Gastrocnemius medialis (tissue), 4 donors: ENCODE measurements at regions not wholly inside any gene's neighbourhood (a gene's known extent, or its start where the extent isn't known, plus 50 kb on each side); places are given as distances from the start of the nearest gene placed in this dataset.
A peak's percentile ranks its signal among the peaks of the same experiment; 100 is the strongest.

Experiments used
- ATAC-seq, 2 donors: fragments of 150-250 bp; one replicate each; pipeline ENCODE4 v1.9.1; 2016
- DNase-seq, 2 donors: peaks; one replicate each; pipeline ENCODE4 v3.0.0-alpha.2; 2019
- H3K27ac ChIP-seq, 4 donors: fragments of 200-600 bp; sonication (generic); 1 replicate in 1 of 4; 2 replicates in 3 of 4; pipeline ENCODE4 v1.5.1; 2016 to 2018; ENCODE audit warnings: mild to moderate bottlenecking in 2 of 4, moderate library complexity in 1 of 4
- H3K27me3 ChIP-seq, 3 donors: fragments of 200-600 bp; sonication (generic) in 2 of 3; 1 replicate in 1 of 3; 2 replicates in 2 of 3; pipeline versions ENCODE4 v1.5.1 to v1.6.0; 2016 to 2019; ENCODE audit warnings: mild to moderate bottlenecking in 1 of 3, moderate library complexity in 1 of 3
- H3K36me3 ChIP-seq, 2 donors: fragments of 200-600 bp; sonication (generic) in 1 of 2; one replicate each; pipeline ENCODE4 v1.5.1; 2017 to 2018
- H3K4me1 ChIP-seq, 2 donors: fragments of 200-600 bp; sonication (generic) in 1 of 2; one replicate each; pipeline ENCODE4 v1.5.1; 2016 to 2017; ENCODE audit warnings: mild to moderate bottlenecking in 2 of 2
- H3K4me3 ChIP-seq, 4 donors: fragments of 200-600 bp; sonication (generic) in 3 of 4; 1 replicate in 1 of 4; 2 replicates in 3 of 4; pipeline ENCODE4 v1.5.1; 2016 to 2019; ENCODE audit warnings: mild to moderate bottlenecking in 2 of 4
- H3K9me3 ChIP-seq, 3 donors: fragments of 200-600 bp; sonication (generic) in 2 of 3; 1 replicate in 1 of 3; 2 replicates in 2 of 3; pipeline ENCODE4 v1.5.1; 2016 to 2019
- CTCF ChIP-seq, 5 experiments: fragments of 450-650 bp in 3 of 5; fragments of 200-600 bp in 2 of 5; sonication (generic) in 2 of 5; IDR thresholded peaks in 4 of 5; conservative IDR thresholded peaks in 1 of 5; 1 replicate in 4 of 5; 2 replicates in 1 of 5; pipeline ENCODE4 v1.5.1; 2016 to 2019; ENCODE audit warnings: antibody characterized with exemption in 5 of 5, mild to moderate bottlenecking in 3 of 5, moderate library complexity in 3 of 5
- POLR2A ChIP-seq, 2 donors: fragments of 450-650 bp; IDR thresholded peaks; one replicate each; pipeline ENCODE4 v1.6.1; 2017; ENCODE audit warnings: antibody characterized with exemption in 2 of 2, mild to moderate bottlenecking in 2 of 2, moderate library complexity in 2 of 2
- in situ Hi-C, 4 donors: fragments of 200-750 bp; cut with MboI; loops; one replicate each; pipeline versions ENCODE4 v1.15.0 to v1.8.0; 2017; ENCODE audit warnings: low sequenced_read_pairs in 4 of 4
- intact Hi-C: fragments of 100-400 bp; cut with DNase I; formaldehyde crosslinking; loops from one replicate; pipeline ENCODE4 v1.15.1; 2023; ENCODE audit warnings: low total_unique reads

DNA sequence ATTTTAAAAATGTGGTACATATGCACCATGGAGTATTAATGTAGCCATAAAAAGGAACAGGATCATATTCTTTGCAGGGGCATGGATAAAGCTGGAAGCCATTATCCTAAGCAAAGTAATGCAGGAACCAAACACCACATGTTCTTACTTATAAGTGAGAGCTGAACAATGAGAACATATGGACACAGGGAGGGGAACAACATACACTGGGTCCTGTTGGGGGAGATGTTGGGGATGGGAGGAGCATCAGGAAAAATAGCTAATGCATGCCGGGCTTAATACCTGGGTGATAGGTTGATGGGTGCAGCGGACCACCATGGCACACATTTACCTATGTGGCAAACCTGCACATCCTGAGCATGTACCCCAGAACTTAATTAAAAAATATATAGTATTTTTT lies 352.5 kb upstream of the KAZN start:
- TF ChIP-seq CTCF (IDR thresholded peaks at IDR 0.05 in 4 of 5, conservative IDR thresholded peaks at IDR 0.05 in 1 of 5) (no peak), POLR2A (IDR thresholded peaks at IDR 0.05) (no peak)
- H3K36me3 ChIP-seq, result no peaks in the 10 kb centered on the region
- H3K4me1 ChIP-seq, result no peaks in the 10 kb centered on the region
- no peak overlapping the region for H3K4me3 ChIP-seq
- H3K27me3 ChIP-seq, result no peaks in the 10 kb centered on the region
- no peaks in the 10 kb centered on the region for H3K9me3 ChIP-seq
- intact Hi-C loops (no loop called here), in situ Hi-C loops (no loop called here)
- no peak overlapping the region for H3K27ac ChIP-seq
- no peak for ATAC-seq
- no peak for DNase-seq

DNA sequence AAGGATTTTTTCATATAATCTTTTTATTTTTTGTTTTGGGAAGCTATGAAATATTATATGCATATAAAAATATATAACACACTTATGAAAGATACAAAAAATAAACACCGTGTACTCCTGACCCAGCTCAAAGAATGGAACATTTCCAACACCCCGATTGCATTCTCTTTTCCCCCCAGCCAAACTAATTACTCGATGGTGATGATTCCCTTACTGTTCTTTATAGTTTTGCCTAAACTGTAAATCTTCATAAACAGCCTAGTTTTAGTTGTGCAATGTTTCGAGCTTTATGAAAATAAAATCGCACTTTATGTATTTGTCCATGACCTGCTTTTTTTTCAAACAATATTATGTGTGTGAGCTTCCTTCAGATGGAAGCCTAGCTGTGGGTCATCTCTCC lies 352.0 kb upstream of the KAZN start:
- Histone ChIP-seq H3K9me3 (no peaks in the 10 kb centered on the region), H3K4me3 (no peak overlapping the region), H3K36me3 (no peaks in the 10 kb centered on the region), H3K4me1 (no peaks in the 10 kb centered on the region), H3K27ac (no peak overlapping the region), H3K27me3 (no peaks in the 10 kb centered on the region)
- TF ChIP-seq CTCF (IDR thresholded peaks at IDR 0.05 in 4 of 5, conservative IDR thresholded peaks at IDR 0.05 in 1 of 5), result no peak
- TF ChIP-seq POLR2A (IDR thresholded peaks at IDR 0.05), result no peak
- in situ Hi-C loops, result no loop called here
- DNase-seq (no peak), ATAC-seq (no peak)
- intact Hi-C loops, result no loop called here

DNA sequence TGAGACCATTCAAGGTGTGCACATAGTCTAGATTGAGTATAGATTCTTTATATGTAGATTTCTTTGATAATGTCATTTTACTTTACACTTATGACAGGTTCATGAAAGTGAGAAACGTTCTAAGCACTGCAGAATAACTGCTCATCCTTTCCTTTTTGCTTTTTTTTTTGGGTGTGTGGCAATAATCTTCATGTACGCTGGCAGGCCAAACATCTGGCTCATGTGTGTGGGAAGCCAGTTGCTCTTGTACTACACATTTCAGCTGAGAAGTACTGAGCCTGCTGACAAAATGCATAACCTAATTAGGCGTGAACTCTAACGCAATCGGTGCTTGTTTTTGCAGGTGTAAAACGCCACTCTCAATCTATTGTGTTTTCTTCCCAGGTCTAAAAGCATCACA lies 350.8 kb upstream of the KAZN start:
- no peaks in the 10 kb centered on the region for H3K27me3 ChIP-seq
- intact Hi-C loops (no loop called here), in situ Hi-C loops (no loop called here)
- ATAC-seq, result no peak
- no peak overlapping the region for H3K4me3 ChIP-seq
- TF ChIP-seq CTCF (IDR thresholded peaks at IDR 0.05 in 4 of 5, conservative IDR thresholded peaks at IDR 0.05 in 1 of 5) (no peak), POLR2A (IDR thresholded peaks at IDR 0.05) (no peak)
- H3K4me1 ChIP-seq, result no peaks in the 10 kb centered on the region
- DNase-seq, result peak in 1 of 2 donors; percentile 19
- no peaks in the 10 kb centered on the region for H3K9me3 ChIP-seq
- H3K36me3 ChIP-seq, result no peaks in the 10 kb centered on the region
- no peak overlapping the region for H3K27ac ChIP-seq

GRCh38 chr1:14251871-14252270 lies 346.6 kb upstream of the KAZN start:
- no peaks in the 10 kb centered on the region for H3K4me1 ChIP-seq
- in situ Hi-C loops (no loop called here), intact Hi-C loops (loop anchor here (10.0 kb wide), 1 partner anchor 53 kb away; no protein-coding TSS in a partner anchor)
- H3K9me3 ChIP-seq, result no peaks in the 10 kb centered on the region
- ATAC-seq (no peak), DNase-seq (no peak)
- no peaks in the 10 kb centered on the region for H3K27me3 ChIP-seq
- H3K4me3 ChIP-seq, result no peak overlapping the region
- TF ChIP-seq POLR2A (IDR thresholded peaks at IDR 0.05), result no peak
- no peak for TF ChIP-seq CTCF (IDR thresholded peaks at IDR 0.05 in 4 of 5, conservative IDR thresholded peaks at IDR 0.05 in 1 of 5)
- H3K36me3 ChIP-seq, result no peaks in the 10 kb centered on the region
- no peak overlapping the region for H3K27ac ChIP-seq

DNA sequence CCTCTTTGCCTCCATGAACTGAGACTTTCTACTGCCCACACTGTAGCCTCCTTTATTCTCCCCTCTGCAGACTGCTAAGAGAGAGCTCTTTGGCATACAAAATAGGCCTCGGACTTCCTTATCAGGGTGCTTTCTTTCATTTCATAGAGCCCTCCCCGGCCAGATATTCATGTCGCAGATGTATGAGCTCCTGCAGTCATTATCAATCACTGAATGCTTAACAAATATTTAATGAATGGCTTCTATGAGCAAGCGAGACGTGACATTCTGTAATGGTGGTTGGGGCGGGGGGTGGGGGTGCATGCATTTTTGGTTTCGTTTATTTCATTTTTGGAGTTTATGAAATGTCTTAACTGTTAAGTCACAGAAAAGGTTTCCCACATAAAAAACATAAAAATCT lies 344.8 kb upstream of the KAZN start:
- H3K27me3 ChIP-seq, result no peaks in the 10 kb centered on the region
- ATAC-seq, result no peak
- no peaks in the 10 kb centered on the region for H3K9me3 ChIP-seq
- in situ Hi-C loops (no loop called here), intact Hi-C loops (loop anchor here (10.0 kb wide), 1 partner anchor 51 kb away; no protein-coding TSS in a partner anchor)
- no peak overlapping the region for H3K27ac ChIP-seq
- no peak for DNase-seq
- H3K36me3 ChIP-seq, result no peaks in the 10 kb centered on the region
- no peak for TF ChIP-seq CTCF (IDR thresholded peaks at IDR 0.05 in 4 of 5, conservative IDR thresholded peaks at IDR 0.05 in 1 of 5)
- no peak for TF ChIP-seq POLR2A (IDR thresholded peaks at IDR 0.05)
- H3K4me3 ChIP-seq, result no peak overlapping the region
- H3K4me1 ChIP-seq, result no peaks in the 10 kb centered on the region
